ENCODE measurements at regions not wholly inside any gene's neighbourhood (a gene's known extent, or its start where the extent isn't known, plus 50 kb on each side); places are given as distances from the start of the nearest gene placed in this dataset.

GRCh38 chr3:64848127-64848800 is 160.5 kb upstream of the ADAMTS9 start:
- H3K36me3 Mint-ChIP-seq, result no peaks in the 10 kb centered on the region

GRCh38 chr3:64844558-64844957 is 156.8 kb upstream of the ADAMTS9 start:
- Mint-ChIP-seq H3K4me3 (no peak overlapping the region), H3K9me3 (peaks cover 5% of the 10 kb centered on the region), H3K27me3 (ENCODE audit: low read depth) (no peaks in the 10 kb centered on the region), H3K27ac (no peak overlapping the region), H3K4me1 (peaks cover 10% of the 10 kb centered on the region), H3K36me3 (no peaks in the 10 kb centered on the region)
- no peak for DNase-seq (ENCODE audit: low spot score in 2 of 2, unreplicated experiment in 2 of 2)
- TF ChIP-seq CTCF (IDR thresholded peaks at IDR 0.05; ENCODE audit: unreplicated experiment), result no peak

More at GRCh38 chr3:64848127-64848800, 160.5 kb upstream of the ADAMTS9 start:
- H3K27ac Mint-ChIP-seq, result no peak overlapping the region
- peaks cover 5% of the 10 kb centered on the region for H3K9me3 Mint-ChIP-seq
- H3K4me1 Mint-ChIP-seq, result peaks cover 17% of the 10 kb centered on the region
- H3K4me3 Mint-ChIP-seq, result no peak overlapping the region
- no peaks in the 10 kb centered on the region for H3K27me3 Mint-ChIP-seq (ENCODE audit: low read depth)
- no peak for DNase-seq (ENCODE audit: low spot score in 2 of 2, unreplicated experiment in 2 of 2)
- no peak for TF ChIP-seq CTCF (IDR thresholded peaks at IDR 0.05; ENCODE audit: unreplicated experiment)

- no peak for DNase-seq (ENCODE audit: low spot score in 2 of 2, unreplicated experiment in 2 of 2)
- H3K4me3 Mint-ChIP-seq, result no peak overlapping the region
- H3K9me3 Mint-ChIP-seq, result no peaks in the 10 kb centered on the region
- no peaks in the 10 kb centered on the region for H3K27me3 Mint-ChIP-seq (ENCODE audit: low read depth)
- peak overlapping the region; percentile 8 for H3K27ac Mint-ChIP-seq
- no peak for TF ChIP-seq CTCF (IDR thresholded peaks at IDR 0.05; ENCODE audit: unreplicated experiment)
- H3K36me3 Mint-ChIP-seq, result no peaks in the 10 kb centered on the region
- H3K4me1 Mint-ChIP-seq, result peaks cover 3% of the 10 kb centered on the region
These were observed 150.4 kb upstream of the ADAMTS9 start for GRCh38 chr3:64837986-64838735.

- Mint-ChIP-seq H3K9me3 (no peaks in the 10 kb centered on the region), H3K27me3 (ENCODE audit: low read depth) (no peaks in the 10 kb centered on the region), H3K27ac (no peak overlapping the region), H3K4me1 (peaks cover 3% of the 10 kb centered on the region), H3K36me3 (no peaks in the 10 kb centered on the region), H3K4me3 (no peak overlapping the region)
- TF ChIP-seq CTCF (IDR thresholded peaks at IDR 0.05; ENCODE audit: unreplicated experiment), result no peak
- DNase-seq (ENCODE audit: low spot score in 2 of 2, unreplicated experiment in 2 of 2), result no peak
These were observed 149.4 kb upstream of the ADAMTS9 start for GRCh38 chr3:64837126-64837738.

GRCh38 chr3:64836097-64836496 is 148.3 kb upstream of the ADAMTS9 start:
- H3K27me3 Mint-ChIP-seq (ENCODE audit: low read depth), result no peaks in the 10 kb centered on the region
- H3K36me3 Mint-ChIP-seq, result no peaks in the 10 kb centered on the region
- no peaks in the 10 kb centered on the region for H3K9me3 Mint-ChIP-seq
- DNase-seq (ENCODE audit: low spot score in 2 of 2, unreplicated experiment in 2 of 2), result no peak
- TF ChIP-seq CTCF (IDR thresholded peaks at IDR 0.05; ENCODE audit: unreplicated experiment), result no peak
- peaks cover 3% of the 10 kb centered on the region for H3K4me1 Mint-ChIP-seq
- H3K4me3 Mint-ChIP-seq, result no peak overlapping the region
- H3K27ac Mint-ChIP-seq, result no peak overlapping the region
